Adrenal gland (tissue), 9 donors: ENCODE measurements at regions not wholly inside any gene's neighbourhood (a gene's known extent, or its start where the extent isn't known, plus 50 kb on each side); places are given as distances from the start of the nearest gene placed in this dataset.

Experiments used
- DNase-seq, 7 donors: peaks; one replicate each; pipeline ENCODE4 v3.0.0-alpha.2; 2019 to 2020
- H3K27ac ChIP-seq, 5 donors: fragments of 200-600 bp; sonication (generic) in 4 of 5; 1 replicate in 3 of 5; 2 replicates in 2 of 5; pipeline versions ENCODE4 v1.5.1 to v1.8.0; 2016 to 2020; ENCODE audit warnings: mild to moderate bottlenecking in 1 of 5
- H3K27me3 ChIP-seq: fragments of 200-600 bp; 2 replicates; pipeline ENCODE4 v1.8.0; 2021
- H3K36me3 ChIP-seq, 2 donors: fragments of 200-600 bp; replicated peaks in 1 of 2; 1 replicate in 1 of 2; 2 replicates in 1 of 2; pipeline versions ENCODE4 v1.5.1 to v1.8.0; 2018 to 2022
- H3K4me1 ChIP-seq, 2 donors: fragments of 200-600 bp; replicated peaks in 1 of 2; 1 replicate in 1 of 2; 2 replicates in 1 of 2; pipeline versions ENCODE4 v1.5.1 to v1.8.0; 2018 to 2021
- H3K4me3 ChIP-seq, 4 donors: fragments of 200-600 bp; sonication (generic) in 3 of 4; one replicate each; pipeline ENCODE4 v1.5.1; 2016 to 2018
- H3K9me3 ChIP-seq, 3 donors: fragments of 200-600 bp; sonication (generic) in 1 of 3; replicated peaks in 1 of 3; 1 replicate in 2 of 3; 2 replicates in 1 of 3; pipeline versions ENCODE4 v1.5.1 to v1.8.0; 2016 to 2021
- POLR2A ChIP-seq, 2 donors: fragments of 450-650 bp; IDR thresholded peaks; one replicate each; pipeline ENCODE4 v1.6.1; 2017; ENCODE audit warnings: antibody characterized with exemption in 2 of 2, mild to moderate bottlenecking in 2 of 2, moderate library complexity in 1 of 2
- WGBS, 4 donors: extraction: QIAGEN DNeasy Blood & Tissue Kit in 2 of 4; methylation state at CpG; one replicate each; pipeline versions ENCODE4 v1.1.5 to v1.1.7; 2013 to 2017; 5-methylcytosine and 5-hydroxymethylcytosine counted together
- intact Hi-C, 2 donors: fragments of 100-400 bp; cut with DNase I; formaldehyde crosslinking; loops; one replicate each; pipeline versions ENCODE4 v1.14.1 to v1.15.0; 2022 to 2023
- TF ChIP-seq, protein P1 (sequence below), 6 experiments: fragments of 450-650 bp in 4 of 6; fragments of 200-600 bp in 2 of 6; sonication (generic) in 1 of 6; IDR thresholded peaks; 1 replicate in 5 of 6; 2 replicates in 1 of 6; pipeline versions ENCODE4 v1.5.1 to v1.8.0; 2016 to 2021; ENCODE audit warnings: antibody characterized with exemption in 6 of 6, mild to moderate bottlenecking in 2 of 6, moderate library complexity in 1 of 6
- donor health status: healthy with polysubstance abuse.
- donor health status: Bipolar disorder and iron deficiency.
- donor health status: DM: yes; HTN: yes; CAD: no.
- donor health status: DM: no; HTN: no; CAD: no.
- donor health status: DM: no; HTN: no; CAD: no.

DNA sequence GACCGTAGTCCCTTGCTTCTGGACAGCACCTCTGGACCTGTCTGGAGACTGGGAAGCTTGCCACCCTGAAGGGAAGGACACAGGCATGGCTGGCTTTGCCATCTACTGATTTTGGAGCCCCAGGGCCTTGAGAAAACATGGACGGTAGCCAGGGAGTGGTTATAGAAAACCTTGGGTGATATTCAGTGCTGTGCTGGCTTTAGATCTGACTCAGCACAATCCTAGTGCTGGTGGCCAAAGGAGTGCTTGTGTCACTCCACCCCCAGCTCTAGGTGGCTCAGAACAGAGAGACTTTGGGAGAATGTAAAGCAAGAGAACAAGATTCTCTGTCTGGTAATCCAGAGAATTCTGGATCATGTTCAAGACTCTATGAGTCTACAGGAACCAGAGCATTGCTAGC lies 214.5 kb upstream of the IGF1 start:
- Histone ChIP-seq H3K4me1 (no peaks in the 10 kb centered on the region), H3K27ac (no peak overlapping the region), H3K36me3 (no peaks in the 10 kb centered on the region), H3K9me3 (no peaks in the 10 kb centered on the region), H3K27me3 (no peaks in the 10 kb centered on the region), H3K4me3 (no peak overlapping the region)
- intact Hi-C loops = no loop called here
- no peak for DNase-seq
- WGBS, 4 donors = 33 to 85% (median 69%) methylated on average over 1 to 2 of the region's 2 CpGs
- TF ChIP-seq, protein P1, sequence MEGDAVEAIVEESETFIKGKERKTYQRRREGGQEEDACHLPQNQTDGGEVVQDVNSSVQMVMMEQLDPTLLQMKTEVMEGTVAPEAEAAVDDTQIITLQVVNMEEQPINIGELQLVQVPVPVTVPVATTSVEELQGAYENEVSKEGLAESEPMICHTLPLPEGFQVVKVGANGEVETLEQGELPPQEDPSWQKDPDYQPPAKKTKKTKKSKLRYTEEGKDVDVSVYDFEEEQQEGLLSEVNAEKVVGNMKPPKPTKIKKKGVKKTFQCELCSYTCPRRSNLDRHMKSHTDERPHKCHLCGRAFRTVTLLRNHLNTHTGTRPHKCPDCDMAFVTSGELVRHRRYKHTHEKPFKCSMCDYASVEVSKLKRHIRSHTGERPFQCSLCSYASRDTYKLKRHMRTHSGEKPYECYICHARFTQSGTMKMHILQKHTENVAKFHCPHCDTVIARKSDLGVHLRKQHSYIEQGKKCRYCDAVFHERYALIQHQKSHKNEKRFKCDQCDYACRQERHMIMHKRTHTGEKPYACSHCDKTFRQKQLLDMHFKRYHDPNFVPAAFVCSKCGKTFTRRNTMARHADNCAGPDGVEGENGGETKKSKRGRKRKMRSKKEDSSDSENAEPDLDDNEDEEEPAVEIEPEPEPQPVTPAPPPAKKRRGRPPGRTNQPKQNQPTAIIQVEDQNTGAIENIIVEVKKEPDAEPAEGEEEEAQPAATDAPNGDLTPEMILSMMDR (IDR thresholded peaks at IDR 0.05) = no peak
- no peak for TF ChIP-seq POLR2A (IDR thresholded peaks at IDR 0.05)

DNA sequence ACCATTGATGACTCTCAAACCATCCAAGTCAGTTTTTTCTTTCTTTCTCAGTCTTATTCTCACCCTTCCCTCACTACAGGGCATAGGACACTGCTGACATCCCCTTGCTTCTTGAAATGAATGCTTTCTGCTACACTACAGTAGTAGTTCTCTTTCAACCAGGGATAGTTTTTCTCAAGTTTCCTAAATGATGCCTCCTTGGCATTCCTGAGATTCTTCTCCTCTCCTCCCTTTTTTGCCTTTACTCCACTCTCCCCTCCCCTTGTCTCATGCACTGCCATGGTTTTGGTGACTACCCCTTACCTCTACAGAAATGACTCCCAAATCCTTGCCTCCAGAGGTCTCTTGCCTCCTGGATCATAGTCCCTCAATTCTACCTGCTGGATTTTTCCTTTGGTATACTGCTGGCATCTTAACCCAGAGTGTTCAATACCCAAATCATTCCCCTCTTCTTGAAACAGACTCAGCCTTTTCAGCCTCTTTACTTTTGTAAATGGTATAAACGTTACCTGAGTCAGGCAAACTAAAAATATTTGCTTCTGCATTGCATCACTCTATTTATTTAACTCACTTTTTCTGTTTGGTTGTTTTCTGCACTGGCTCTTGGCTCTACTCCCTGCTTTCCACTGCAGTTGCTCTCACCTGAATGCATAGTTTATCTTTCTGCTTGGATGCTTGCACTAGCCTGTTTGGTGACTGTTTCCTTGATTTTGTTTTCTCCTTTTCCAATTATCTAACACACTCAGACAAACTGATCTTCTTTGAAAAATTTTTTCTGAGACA lies 211.6 kb upstream of the IGF1 start:
- Histone ChIP-seq H3K36me3 (no peaks in the 10 kb centered on the region), H3K4me1 (no peaks in the 10 kb centered on the region), H3K27ac (no peak overlapping the region), H3K9me3 (no peaks in the 10 kb centered on the region), H3K27me3 (no peaks in the 10 kb centered on the region), H3K4me3 (no peak overlapping the region)
- intact Hi-C loops = no loop called here
- no peak for TF ChIP-seq POLR2A (IDR thresholded peaks at IDR 0.05)
- TF ChIP-seq, protein P1 (IDR thresholded peaks at IDR 0.05) = no peak
- 13 to 59% (median 31%) methylated on average over 1 of the region's 1 CpG for WGBS, 4 donors
- DNase-seq = no peak

DNA sequence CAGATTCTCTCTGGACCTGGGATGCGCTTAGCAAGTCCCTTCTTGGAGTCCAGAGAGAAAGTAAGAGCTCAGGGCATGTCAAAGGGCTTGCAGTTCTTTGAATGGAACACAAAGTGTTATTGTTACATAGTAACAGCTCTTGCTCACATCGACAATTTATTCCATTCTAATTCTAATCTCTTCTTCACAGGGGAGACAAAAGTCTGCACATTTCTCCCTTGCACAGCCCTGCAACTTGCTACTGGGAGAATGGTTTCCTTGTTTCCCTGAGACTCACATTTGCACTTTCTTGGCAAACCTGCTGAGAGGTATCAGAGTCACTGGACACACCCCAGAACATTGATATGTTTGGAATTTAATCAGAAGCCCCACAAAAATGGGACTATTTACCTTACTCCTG lies 209.9 kb upstream of the IGF1 start:
- WGBS, 4 donors = 76 to 81% (median 80%) methylated on average over 2 of the region's 2 CpGs
- intact Hi-C loops = no loop called here
- H3K27ac ChIP-seq = no peak overlapping the region
- H3K36me3 ChIP-seq = no peaks in the 10 kb centered on the region
- H3K4me1 ChIP-seq = no peaks in the 10 kb centered on the region
- no peak for TF ChIP-seq POLR2A (IDR thresholded peaks at IDR 0.05)
- TF ChIP-seq, protein P1 (IDR thresholded peaks at IDR 0.05) = no peak
- H3K4me3 ChIP-seq = no peak overlapping the region
- H3K27me3 ChIP-seq = no peaks in the 10 kb centered on the region
- DNase-seq = no peak
- H3K9me3 ChIP-seq = no peaks in the 10 kb centered on the region

DNA sequence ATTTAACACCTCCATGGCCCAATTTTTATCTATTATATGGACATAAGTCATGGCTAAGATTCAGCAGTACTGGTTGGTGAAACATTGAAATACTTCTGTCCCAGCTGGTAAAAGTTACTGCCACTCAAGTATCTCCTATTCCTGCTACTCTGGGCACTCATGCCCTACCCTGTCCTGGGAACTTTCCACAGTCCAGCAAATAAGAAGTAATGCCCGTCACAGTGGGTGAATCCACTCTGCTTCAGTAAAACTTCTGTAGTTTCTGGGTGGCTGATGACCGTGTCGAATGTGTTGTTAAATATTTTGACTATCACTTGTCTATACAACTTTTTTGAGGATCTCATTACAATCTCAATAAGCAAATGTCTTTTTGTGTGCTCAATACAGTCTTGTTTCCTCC lies 209.3 kb upstream of the IGF1 start:
- no peak overlapping the region for H3K27ac ChIP-seq
- H3K4me1 ChIP-seq = no peaks in the 10 kb centered on the region
- H3K36me3 ChIP-seq = no peaks in the 10 kb centered on the region
- no peaks in the 10 kb centered on the region for H3K27me3 ChIP-seq
- 74 to 95% (median 83%) methylated on average over 3 of the region's 3 CpGs for WGBS, 4 donors
- H3K9me3 ChIP-seq = no peaks in the 10 kb centered on the region
- H3K4me3 ChIP-seq = no peak overlapping the region
- intact Hi-C loops = no loop called here
- TF ChIP-seq, protein P1 (IDR thresholded peaks at IDR 0.05) = no peak
- no peak for TF ChIP-seq POLR2A (IDR thresholded peaks at IDR 0.05)
- no peak for DNase-seq
